ENCODE measurements at regions not wholly inside any gene's neighbourhood (a gene's known extent, or its start where the extent isn't known, plus 50 kb on each side); places are given as distances from the start of the nearest gene placed in this dataset.
A peak's percentile ranks its signal among the peaks of the same experiment; 100 is the strongest.

- DNase-seq (ENCODE audit: low read depth) = no peak
Measured at GRCh38 chr6:12423832-12424231, 133.7 kb downstream of the EDN1 start.

GRCh38 chr6:12426121-12426520, 136.0 kb downstream of the EDN1 start:
- no peak for DNase-seq (ENCODE audit: low read depth)

- no peak for DNase-seq (ENCODE audit: low read depth)
Measured at GRCh38 chr6:12431023-12431422, 140.9 kb downstream of the EDN1 start.

GRCh38 chr6:12436224-12436623, 146.1 kb downstream of the EDN1 start:
- no peak for DNase-seq (ENCODE audit: low read depth)

- DNase-seq (ENCODE audit: low read depth) = no peak
Measured at GRCh38 chr6:12436683-12437082, 146.5 kb downstream of the EDN1 start.

- no peak for DNase-seq (ENCODE audit: low read depth)
Measured at GRCh38 chr6:12439296-12439695, 149.1 kb downstream of the EDN1 start.

GRCh38 chr6:12440981-12441380, 150.8 kb downstream of the EDN1 start:
- no peak for DNase-seq (ENCODE audit: low read depth)

- no peak for DNase-seq (ENCODE audit: low read depth)
Measured at GRCh38 chr6:12442455-12442854, 152.3 kb downstream of the EDN1 start.

GRCh38 chr6:12446394-12446793, 156.2 kb downstream of the EDN1 start:
- DNase-seq (ENCODE audit: low read depth) = no peak

- DNase-seq (ENCODE audit: low read depth) = no peak
Measured at GRCh38 chr6:12449447-12449846, 159.3 kb downstream of the EDN1 start.

- DNase-seq (ENCODE audit: low read depth) = no peak
Measured at GRCh38 chr6:12450467-12450866, 160.3 kb downstream of the EDN1 start.

GRCh38 chr6:12456343-12456742, 166.2 kb downstream of the EDN1 start:
- no peak for DNase-seq (ENCODE audit: low read depth)

- no peak for DNase-seq (ENCODE audit: low read depth)
Measured at GRCh38 chr6:12457094-12457493, 166.9 kb downstream of the EDN1 start.

GRCh38 chr6:12458558-12458957, 168.4 kb downstream of the EDN1 start:
- DNase-seq (ENCODE audit: low read depth) = no peak

- no peak for DNase-seq (ENCODE audit: low read depth)
Measured at GRCh38 chr6:12459945-12460661, 169.9 kb downstream of the EDN1 start.

- DNase-seq (ENCODE audit: low read depth) = no peak
Measured at GRCh38 chr6:12467706-12468670, 177.8 kb downstream of the EDN1 start.

- peak; percentile 24 for DNase-seq (ENCODE audit: low read depth)
Measured at GRCh38 chr6:12472601-12473038, 182.5 kb downstream of the EDN1 start.

- DNase-seq (ENCODE audit: low read depth) = no peak
Measured at GRCh38 chr6:12473494-12473893, 183.3 kb downstream of the EDN1 start.

GRCh38 chr6:12474167-12475140, 184.3 kb downstream of the EDN1 start:
- no peak for DNase-seq (ENCODE audit: low read depth)

- no peak for DNase-seq (ENCODE audit: low read depth)
Measured at GRCh38 chr6:12476484-12476883, 186.3 kb downstream of the EDN1 start.

GRCh38 chr6:12477616-12478015, 187.5 kb downstream of the EDN1 start:
- DNase-seq (ENCODE audit: low read depth) = no peak

- no peak for DNase-seq (ENCODE audit: low read depth)
Measured at GRCh38 chr6:12478921-12479320, 188.8 kb downstream of the EDN1 start.

All from GM04504 (cell line).